ENCODE measurements at regions not wholly inside any gene's neighbourhood (a gene's known extent, or its start where the extent isn't known, plus 50 kb on each side); places are given as distances from the start of the nearest gene placed in this dataset.

- TF ChIP-seq POLR2AphosphoS5 (IDR thresholded peaks at IDR 0.05), result no peak
- no peak for TF ChIP-seq SMC3 (conservative IDR thresholded peaks at IDR 0.05; ENCODE audit: poor library complexity)
- TF ChIP-seq CTCF (IDR thresholded peaks at IDR 0.05; ENCODE audit: poor library complexity, severe bottlenecking), result no peak
- no peak for TF ChIP-seq RAD21 (conservative IDR thresholded peaks at IDR 0.05)
- no peak for TF ChIP-seq EP300 (conservative IDR thresholded peaks at IDR 0.05; ENCODE audit: poor library complexity, severe bottlenecking)
- no peak for TF ChIP-seq EZH2 (IDR thresholded peaks at IDR 0.05; ENCODE audit: borderline replicate concordance, insufficient read depth, low read length, poor library complexity, severe bottlenecking)
- TF ChIP-seq, protein P1, sequence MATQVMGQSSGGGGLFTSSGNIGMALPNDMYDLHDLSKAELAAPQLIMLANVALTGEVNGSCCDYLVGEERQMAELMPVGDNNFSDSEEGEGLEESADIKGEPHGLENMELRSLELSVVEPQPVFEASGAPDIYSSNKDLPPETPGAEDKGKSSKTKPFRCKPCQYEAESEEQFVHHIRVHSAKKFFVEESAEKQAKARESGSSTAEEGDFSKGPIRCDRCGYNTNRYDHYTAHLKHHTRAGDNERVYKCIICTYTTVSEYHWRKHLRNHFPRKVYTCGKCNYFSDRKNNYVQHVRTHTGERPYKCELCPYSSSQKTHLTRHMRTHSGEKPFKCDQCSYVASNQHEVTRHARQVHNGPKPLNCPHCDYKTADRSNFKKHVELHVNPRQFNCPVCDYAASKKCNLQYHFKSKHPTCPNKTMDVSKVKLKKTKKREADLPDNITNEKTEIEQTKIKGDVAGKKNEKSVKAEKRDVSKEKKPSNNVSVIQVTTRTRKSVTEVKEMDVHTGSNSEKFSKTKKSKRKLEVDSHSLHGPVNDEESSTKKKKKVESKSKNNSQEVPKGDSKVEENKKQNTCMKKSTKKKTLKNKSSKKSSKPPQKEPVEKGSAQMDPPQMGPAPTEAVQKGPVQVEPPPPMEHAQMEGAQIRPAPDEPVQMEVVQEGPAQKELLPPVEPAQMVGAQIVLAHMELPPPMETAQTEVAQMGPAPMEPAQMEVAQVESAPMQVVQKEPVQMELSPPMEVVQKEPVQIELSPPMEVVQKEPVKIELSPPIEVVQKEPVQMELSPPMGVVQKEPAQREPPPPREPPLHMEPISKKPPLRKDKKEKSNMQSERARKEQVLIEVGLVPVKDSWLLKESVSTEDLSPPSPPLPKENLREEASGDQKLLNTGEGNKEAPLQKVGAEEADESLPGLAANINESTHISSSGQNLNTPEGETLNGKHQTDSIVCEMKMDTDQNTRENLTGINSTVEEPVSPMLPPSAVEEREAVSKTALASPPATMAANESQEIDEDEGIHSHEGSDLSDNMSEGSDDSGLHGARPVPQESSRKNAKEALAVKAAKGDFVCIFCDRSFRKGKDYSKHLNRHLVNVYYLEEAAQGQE (IDR thresholded peaks at IDR 0.05; ENCODE audit: borderline replicate concordance), result no peak
- no peak for TF ChIP-seq MXI1 (conservative IDR thresholded peaks at IDR 0.05; ENCODE audit: poor library complexity, severe bottlenecking)
- no peak for TF ChIP-seq TAF1 (IDR thresholded peaks at IDR 0.05; ENCODE audit: low read depth)
These were observed 83.6 kb downstream of the HPGD start for GRCh38 chr4:174438711-174439110.
